GM23338 (cell line): ENCODE measurements at regions not wholly inside any gene's neighbourhood (a gene's known extent, or its start where the extent isn't known, plus 50 kb on each side); places are given as distances from the start of the nearest gene placed in this dataset.

Experiments used
- ATAC-seq: fragments of 200-7000 bp; cut with Tn5 transposase; 3 replicates; pipeline ENCODE4 v1.9.1; 2020
- DNase-seq: peaks from one replicate; pipeline ENCODE4 v3.0.0-alpha.2; 2015; ENCODE audit warnings: low spot score
- H2AFZ ChIP-seq: fragments of 200-600 bp; sonication (generic); 2 replicates; pipeline ENCODE4 v1.8.0; 2016; ENCODE audit warnings: antibody characterized with exemption, mild to moderate bottlenecking, moderate library complexity
- H3F3A ChIP-seq: fragments of 200-600 bp; sonication (generic); replicated peaks from 2 replicates; pipeline ENCODE4 v1.8.0; 2017; ENCODE audit warnings: antibody characterized with exemption, mixed run types, low read depth
- H3K27ac ChIP-seq: fragments of 200-600 bp; sonication (generic); 2 replicates; pipeline ENCODE4 v1.6.1; 2016; ENCODE audit warnings: low read depth
- H3K27me3 ChIP-seq: fragments of 200-600 bp; sonication (generic); 2 replicates; pipeline ENCODE4 v1.8.0; 2016; ENCODE audit warnings: mild to moderate bottlenecking, mixed run types, moderate library complexity; ENCODE audit not compliant: insufficient read depth
- H3K36me3 ChIP-seq: fragments of 200-600 bp; sonication (generic); 2 replicates; pipeline ENCODE4 v1.8.0; 2016; ENCODE audit warnings: mild to moderate bottlenecking; ENCODE audit not compliant: insufficient read depth
- H3K4me1 ChIP-seq: fragments of 200-600 bp; sonication (generic); 2 replicates; pipeline ENCODE4 v1.8.0; 2016; ENCODE audit warnings: mild to moderate bottlenecking, moderate library complexity; ENCODE audit not compliant: insufficient read depth
- H3K4me2 ChIP-seq: fragments of 200-600 bp; sonication (generic); 2 replicates; pipeline ENCODE4 v1.7.1; 2017; ENCODE audit warnings: mixed run types
- H3K4me3 ChIP-seq: fragments of 200-600 bp; sonication (generic); 2 replicates; pipeline ENCODE4 v1.6.1; 2016; ENCODE audit warnings: mixed run types
- H3K79me2 ChIP-seq: fragments of 200-600 bp; sonication (generic); replicated peaks from 2 replicates; pipeline ENCODE4 v1.8.0; 2017; ENCODE audit warnings: mild to moderate bottlenecking; ENCODE audit not compliant: insufficient read depth
- H3K9me2 ChIP-seq: fragments of 200-600 bp; sonication (generic); 2 replicates; pipeline ENCODE4 v1.8.0; 2017; ENCODE audit not compliant: insufficient read depth
- H4K20me1 ChIP-seq: fragments of 200-600 bp; sonication (generic); replicated peaks from 2 replicates; pipeline ENCODE4 v1.8.0; 2017; ENCODE audit warnings: mild to moderate bottlenecking; ENCODE audit not compliant: insufficient read depth
- H3K27ac Mint-ChIP-seq: 2 replicates; pipeline ENCODE4 v1.8.0; 2020; ENCODE audit warnings: inconsistent platforms, mild to moderate bottlenecking, moderate library complexity, mixed read lengths
- H3K27me3 Mint-ChIP-seq: 3 replicates; pipeline ENCODE4 v1.8.0; 2022; ENCODE audit warnings: low read depth, mild to moderate bottlenecking, moderate library complexity, mixed read lengths, inconsistent platforms; ENCODE audit not compliant: insufficient read depth, poor library complexity
- H3K36me3 Mint-ChIP-seq: 3 replicates; pipeline ENCODE4 v1.8.0; 2021; ENCODE audit warnings: low read depth, mild to moderate bottlenecking, inconsistent platforms, moderate library complexity, mixed read lengths
- H3K4me1 Mint-ChIP-seq: 3 replicates; pipeline ENCODE4 v1.8.0; 2020; ENCODE audit warnings: mild to moderate bottlenecking, inconsistent platforms, mixed read lengths
- H3K4me3 Mint-ChIP-seq: 3 replicates; pipeline ENCODE4 v1.8.0; 2021; ENCODE audit warnings: moderate library complexity, mild to moderate bottlenecking, inconsistent platforms, mixed read lengths
- H3K9me3 Mint-ChIP-seq: 3 replicates; pipeline ENCODE4 v1.8.0; 2020; ENCODE audit warnings: moderate library complexity, mild to moderate bottlenecking, inconsistent platforms, mixed read lengths
- CREB1 ChIP-seq: fragments of 250-450 bp; sonication (Bioruptor Pico); IDR thresholded peaks from 2 replicates; pipeline ENCODE4 v1.5.0; 2020; ENCODE audit warnings: low read depth, mild to moderate bottlenecking, moderate library complexity
- CTCF ChIP-seq, 2 experiments: fragments of 200-600 bp in 1 of 2; sonication (generic) in 1 of 2; conservative IDR thresholded peaks; 2 replicates each; pipeline versions ENCODE4 v1.5.1 to v1.6.1; 2016 to 2017; ENCODE audit warnings: antibody characterized with exemption in 2 of 2, low read depth in 2 of 2, mild to moderate bottlenecking in 2 of 2, moderate library complexity in 1 of 2
- ETS1 ChIP-seq: IDR thresholded peaks from 2 replicates; pipeline ENCODE4 v1.6.1; 2016; ENCODE audit warnings: antibody characterized with exemption
- EZH2 ChIP-seq: fragments of 200-600 bp; sonication (generic); IDR thresholded peaks from one replicate; pipeline ENCODE4 v1.8.0; 2017; ENCODE audit warnings: antibody characterized with exemption, mild to moderate bottlenecking, low read depth; ENCODE audit not compliant: unreplicated experiment
- JUNB ChIP-seq: IDR thresholded peaks from one replicate; pipeline ENCODE4 v1.6.1; 2016; ENCODE audit warnings: antibody characterized with exemption; ENCODE audit not compliant: unreplicated experiment
- NANOG ChIP-seq: IDR thresholded peaks from 2 replicates; pipeline ENCODE4 v1.6.1; 2016; ENCODE audit warnings: antibody characterized with exemption, borderline replicate concordance
- POLR2AphosphoS5 ChIP-seq: IDR thresholded peaks from 2 replicates; pipeline ENCODE4 v1.6.1; 2016; ENCODE audit warnings: antibody characterized with exemption, low read depth
- REST ChIP-seq: IDR thresholded peaks from one replicate; pipeline ENCODE4 v1.6.1; 2018; ENCODE audit warnings: antibody characterized with exemption; ENCODE audit not compliant: unreplicated experiment
- STAT1 ChIP-seq: IDR thresholded peaks from one replicate; pipeline ENCODE4 v1.6.1; 2016; ENCODE audit warnings: antibody characterized with exemption; ENCODE audit not compliant: unreplicated experiment
- ZNF114 ChIP-seq: fragments of 250-450 bp; sonication (Bioruptor Pico); IDR thresholded peaks from 2 replicates; pipeline ENCODE4 v1.5.0; 2020; ENCODE audit warnings: mild to moderate bottlenecking, moderate library complexity
- ZNF462 ChIP-seq: fragments of 250-450 bp; sonication (Bioruptor Pico); IDR thresholded peaks from 2 replicates; pipeline ENCODE4 v1.5.0; 2020; ENCODE audit warnings: mild to moderate bottlenecking, moderate library complexity

GRCh38 chr13:73974051-73974450, 160.2 kb downstream of the KLF12 start:
- TF ChIP-seq EZH2 (no peak), JUNB (no peak), CREB1 (CRISPR knock-in tag) (no peak), REST (no peak), ETS1 (no peak), ZNF114 (CRISPR knock-in tag) (no peak), NANOG (no peak)
- Mint-ChIP-seq H3K27me3 (peaks cover 4% of the 10 kb centered on the region), H3K36me3 (no peaks in the 10 kb centered on the region), H3K4me3 (no peak overlapping the region), H3K4me1 (peaks cover 32% of the 10 kb centered on the region), H3K9me3 (no peaks in the 10 kb centered on the region), H3K27ac (no peak overlapping the region)
- Histone ChIP-seq H3K79me2 (peaks cover 8% of the 10 kb centered on the region; the same call in 1 of the 2 replicates), H3K27me3 (no peaks in the 10 kb centered on the region), H3K36me3 (no peaks in the 10 kb centered on the region), H4K20me1 (no peaks in the 10 kb centered on the region), H3K9me2 (no peaks in the 10 kb centered on the region), H3F3A (no peaks in the 10 kb centered on the region), H3K4me3 (no peak overlapping the region), H3K27ac (no peak overlapping the region), H3K4me1 (peaks cover 33% of the 10 kb centered on the region), H3K4me2 (peak overlapping the region; percentile 61; the same call in 1 of the 2 replicates), H2AFZ (no peak overlapping the region)
- no peak for ATAC-seq
- DNase-seq: peak; percentile 5

- Histone ChIP-seq H3K36me3 (no peaks in the 10 kb centered on the region), H3K4me1 (peaks cover 33% of the 10 kb centered on the region), H4K20me1 (no peaks in the 10 kb centered on the region), H3F3A (no peaks in the 10 kb centered on the region), H2AFZ (no peak overlapping the region), H3K4me3 (no peak overlapping the region), H3K9me2 (no peaks in the 10 kb centered on the region), H3K4me2 (peak overlapping the region; percentile 44), H3K27me3 (no peaks in the 10 kb centered on the region), H3K27ac (no peak overlapping the region), H3K79me2 (peaks cover 8% of the 10 kb centered on the region; the same call in 1 of the 2 replicates)
- DNase-seq (peak; percentile 8), ATAC-seq (no peak)
- Mint-ChIP-seq H3K27ac (peak overlapping the region; percentile 41; the same call in 1 of the 2 replicates), H3K9me3 (no peaks in the 10 kb centered on the region), H3K4me1 (peaks cover 32% of the 10 kb centered on the region), H3K4me3 (no peak overlapping the region), H3K27me3 (peaks cover 2% of the 10 kb centered on the region), H3K36me3 (no peaks in the 10 kb centered on the region)
- no peak for TF ChIP-seq ZNF462 (CRISPR knock-in tag)
- no peak for TF ChIP-seq STAT1
- no peak for TF ChIP-seq CTCF (conservative IDR thresholded peaks at IDR 0.05; ENCODE audit: low read depth in 2 of 2)
- no peak for TF ChIP-seq POLR2AphosphoS5
Measured at GRCh38 chr13:73973156-73973555, 161.0 kb downstream of the KLF12 start.
